ENCODE measurements at regions not wholly inside any gene's neighbourhood (a gene's known extent, or its start where the extent isn't known, plus 50 kb on each side); places are given as distances from the start of the nearest gene placed in this dataset.

DNA sequence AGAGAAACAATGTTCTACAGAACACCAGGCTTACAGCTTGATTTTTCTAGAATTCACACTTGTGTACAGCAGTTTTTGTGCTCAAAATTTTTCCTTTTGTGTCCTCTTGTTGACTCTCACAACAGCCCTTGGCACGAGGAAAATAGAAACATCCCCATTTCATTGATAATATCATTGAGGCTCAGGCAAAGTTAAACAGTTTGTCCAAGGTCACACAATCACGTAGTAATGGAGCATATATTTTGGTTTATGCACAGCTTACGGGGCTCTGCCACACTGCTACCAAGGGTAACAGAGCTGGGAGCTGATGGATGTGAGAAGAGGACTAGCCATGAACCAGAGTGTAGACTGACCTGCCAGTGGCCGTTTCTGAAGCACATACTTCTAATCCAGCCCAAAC is 292.0 kb downstream of the FZD1 start:
- Histone ChIP-seq H3F3A (ENCODE audit: insufficient read depth, low read length, poor library complexity, severe bottlenecking) (no peaks in the 10 kb centered on the region), H3K9ac (ENCODE audit: low read length) (no peak overlapping the region), H3K4me3 (ENCODE audit: low read length) (no peak overlapping the region), H3K27me3 (ENCODE audit: insufficient read depth, low read depth, low read length) (no peaks in the 10 kb centered on the region), H3K27ac (ENCODE audit: low read length) (no peak overlapping the region), H4K20me1 (ENCODE audit: insufficient read depth) (no peaks in the 10 kb centered on the region), H3K4me2 (ENCODE audit: low read length) (no peak overlapping the region), H3K36me3 (ENCODE audit: insufficient read depth, low read length) (no peaks in the 10 kb centered on the region), H3K9me3 (ENCODE audit: low read length) (no peaks in the 10 kb centered on the region), H3K9me2 (ENCODE audit: insufficient read depth, low read length) (no peaks in the 10 kb centered on the region), H2AFZ (ENCODE audit: low read depth, low read length) (no peak overlapping the region), H3K79me2 (replicated peaks; ENCODE audit: insufficient read depth, low read length) (no peaks in the 10 kb centered on the region)
- no peak for TF ChIP-seq POLR2AphosphoS5 (IDR thresholded peaks at IDR 0.05)
- TF ChIP-seq MXI1 (conservative IDR thresholded peaks at IDR 0.05; ENCODE audit: poor library complexity, severe bottlenecking), result no peak
- no peak for TF ChIP-seq EP300 (conservative IDR thresholded peaks at IDR 0.05; ENCODE audit: poor library complexity, severe bottlenecking)
- TF ChIP-seq, protein P1, sequence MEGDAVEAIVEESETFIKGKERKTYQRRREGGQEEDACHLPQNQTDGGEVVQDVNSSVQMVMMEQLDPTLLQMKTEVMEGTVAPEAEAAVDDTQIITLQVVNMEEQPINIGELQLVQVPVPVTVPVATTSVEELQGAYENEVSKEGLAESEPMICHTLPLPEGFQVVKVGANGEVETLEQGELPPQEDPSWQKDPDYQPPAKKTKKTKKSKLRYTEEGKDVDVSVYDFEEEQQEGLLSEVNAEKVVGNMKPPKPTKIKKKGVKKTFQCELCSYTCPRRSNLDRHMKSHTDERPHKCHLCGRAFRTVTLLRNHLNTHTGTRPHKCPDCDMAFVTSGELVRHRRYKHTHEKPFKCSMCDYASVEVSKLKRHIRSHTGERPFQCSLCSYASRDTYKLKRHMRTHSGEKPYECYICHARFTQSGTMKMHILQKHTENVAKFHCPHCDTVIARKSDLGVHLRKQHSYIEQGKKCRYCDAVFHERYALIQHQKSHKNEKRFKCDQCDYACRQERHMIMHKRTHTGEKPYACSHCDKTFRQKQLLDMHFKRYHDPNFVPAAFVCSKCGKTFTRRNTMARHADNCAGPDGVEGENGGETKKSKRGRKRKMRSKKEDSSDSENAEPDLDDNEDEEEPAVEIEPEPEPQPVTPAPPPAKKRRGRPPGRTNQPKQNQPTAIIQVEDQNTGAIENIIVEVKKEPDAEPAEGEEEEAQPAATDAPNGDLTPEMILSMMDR (IDR thresholded peaks at IDR 0.05; ENCODE audit: poor library complexity, severe bottlenecking), result no peak
- TF ChIP-seq SMC3 (conservative IDR thresholded peaks at IDR 0.05; ENCODE audit: poor library complexity), result no peak
- no peak for TF ChIP-seq TAF1 (IDR thresholded peaks at IDR 0.05; ENCODE audit: low read depth)
- TF ChIP-seq, protein P2, sequence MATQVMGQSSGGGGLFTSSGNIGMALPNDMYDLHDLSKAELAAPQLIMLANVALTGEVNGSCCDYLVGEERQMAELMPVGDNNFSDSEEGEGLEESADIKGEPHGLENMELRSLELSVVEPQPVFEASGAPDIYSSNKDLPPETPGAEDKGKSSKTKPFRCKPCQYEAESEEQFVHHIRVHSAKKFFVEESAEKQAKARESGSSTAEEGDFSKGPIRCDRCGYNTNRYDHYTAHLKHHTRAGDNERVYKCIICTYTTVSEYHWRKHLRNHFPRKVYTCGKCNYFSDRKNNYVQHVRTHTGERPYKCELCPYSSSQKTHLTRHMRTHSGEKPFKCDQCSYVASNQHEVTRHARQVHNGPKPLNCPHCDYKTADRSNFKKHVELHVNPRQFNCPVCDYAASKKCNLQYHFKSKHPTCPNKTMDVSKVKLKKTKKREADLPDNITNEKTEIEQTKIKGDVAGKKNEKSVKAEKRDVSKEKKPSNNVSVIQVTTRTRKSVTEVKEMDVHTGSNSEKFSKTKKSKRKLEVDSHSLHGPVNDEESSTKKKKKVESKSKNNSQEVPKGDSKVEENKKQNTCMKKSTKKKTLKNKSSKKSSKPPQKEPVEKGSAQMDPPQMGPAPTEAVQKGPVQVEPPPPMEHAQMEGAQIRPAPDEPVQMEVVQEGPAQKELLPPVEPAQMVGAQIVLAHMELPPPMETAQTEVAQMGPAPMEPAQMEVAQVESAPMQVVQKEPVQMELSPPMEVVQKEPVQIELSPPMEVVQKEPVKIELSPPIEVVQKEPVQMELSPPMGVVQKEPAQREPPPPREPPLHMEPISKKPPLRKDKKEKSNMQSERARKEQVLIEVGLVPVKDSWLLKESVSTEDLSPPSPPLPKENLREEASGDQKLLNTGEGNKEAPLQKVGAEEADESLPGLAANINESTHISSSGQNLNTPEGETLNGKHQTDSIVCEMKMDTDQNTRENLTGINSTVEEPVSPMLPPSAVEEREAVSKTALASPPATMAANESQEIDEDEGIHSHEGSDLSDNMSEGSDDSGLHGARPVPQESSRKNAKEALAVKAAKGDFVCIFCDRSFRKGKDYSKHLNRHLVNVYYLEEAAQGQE (IDR thresholded peaks at IDR 0.05; ENCODE audit: borderline replicate concordance), result no peak
- TF ChIP-seq RAD21 (conservative IDR thresholded peaks at IDR 0.05), result no peak
- TF ChIP-seq EZH2 (IDR thresholded peaks at IDR 0.05; ENCODE audit: borderline replicate concordance, insufficient read depth, low read length, poor library complexity, severe bottlenecking), result no peak

DNA sequence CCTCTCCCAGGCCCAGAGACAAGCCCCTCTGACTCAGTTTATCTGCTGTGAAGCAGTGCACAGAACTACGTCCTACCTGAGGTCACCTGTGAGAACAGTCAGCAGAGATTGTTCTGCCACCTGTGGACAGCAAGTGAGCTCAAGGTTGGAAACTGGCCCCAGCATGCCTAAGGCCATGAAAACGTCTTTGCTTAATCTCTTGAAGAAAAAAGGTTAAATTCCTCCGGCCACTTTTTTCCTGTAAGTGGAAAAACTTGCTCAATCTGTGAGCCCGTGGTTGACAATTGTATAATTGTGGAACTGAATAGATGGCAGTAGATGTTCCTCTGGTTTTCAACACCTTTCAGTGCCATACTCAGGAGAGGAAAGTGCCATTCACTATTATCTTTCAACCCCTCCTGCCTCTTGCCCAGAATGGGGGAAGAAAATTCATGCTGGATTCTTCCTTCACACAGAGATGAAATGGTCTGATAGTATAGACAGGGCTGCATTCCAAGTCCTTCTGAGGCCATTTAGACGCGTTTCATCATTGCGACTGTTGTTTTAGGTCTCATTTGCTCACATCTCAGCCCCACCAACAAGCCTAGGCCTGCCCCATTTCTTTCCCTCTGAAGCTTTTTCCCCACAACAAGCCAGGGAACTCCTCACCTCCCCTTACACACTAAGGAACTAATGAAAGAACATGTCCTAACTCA is 292.9 kb downstream of the FZD1 start:
- Histone ChIP-seq H3K27me3 (ENCODE audit: insufficient read depth, low read depth, low read length) (no peaks in the 10 kb centered on the region), H2AFZ (ENCODE audit: low read depth, low read length) (no peak overlapping the region), H3K9ac (ENCODE audit: low read length) (no peak overlapping the region), H3K9me3 (ENCODE audit: low read length) (no peaks in the 10 kb centered on the region), H3K27ac (ENCODE audit: low read length) (no peak overlapping the region), H3K4me2 (ENCODE audit: low read length) (no peak overlapping the region), H3K79me2 (replicated peaks; ENCODE audit: insufficient read depth, low read length) (no peaks in the 10 kb centered on the region), H4K20me1 (ENCODE audit: insufficient read depth) (no peaks in the 10 kb centered on the region), H3F3A (ENCODE audit: insufficient read depth, low read length, poor library complexity, severe bottlenecking) (no peaks in the 10 kb centered on the region), H3K4me3 (ENCODE audit: low read length) (no peak overlapping the region), H3K9me2 (ENCODE audit: insufficient read depth, low read length) (no peaks in the 10 kb centered on the region), H3K36me3 (ENCODE audit: insufficient read depth, low read length) (no peaks in the 10 kb centered on the region)
- TF ChIP-seq, protein P1 (IDR thresholded peaks at IDR 0.05; ENCODE audit: poor library complexity, severe bottlenecking), result no peak
- TF ChIP-seq SMC3 (conservative IDR thresholded peaks at IDR 0.05; ENCODE audit: poor library complexity), result no peak
- TF ChIP-seq RAD21 (conservative IDR thresholded peaks at IDR 0.05), result no peak
- TF ChIP-seq MXI1 (conservative IDR thresholded peaks at IDR 0.05; ENCODE audit: poor library complexity, severe bottlenecking), result no peak
- no peak for TF ChIP-seq TAF1 (IDR thresholded peaks at IDR 0.05; ENCODE audit: low read depth)
- TF ChIP-seq POLR2AphosphoS5 (IDR thresholded peaks at IDR 0.05), result no peak
- TF ChIP-seq, protein P2 (IDR thresholded peaks at IDR 0.05; ENCODE audit: borderline replicate concordance), result no peak
- TF ChIP-seq EP300 (conservative IDR thresholded peaks at IDR 0.05; ENCODE audit: poor library complexity, severe bottlenecking), result no peak
- no peak for TF ChIP-seq EZH2 (IDR thresholded peaks at IDR 0.05; ENCODE audit: borderline replicate concordance, insufficient read depth, low read length, poor library complexity, severe bottlenecking)

Data from neural cell (in vitro differentiated cells).